Coronary artery (tissue), 2 donors: ENCODE measurements at regions not wholly inside any gene's neighbourhood (a gene's known extent, or its start where the extent isn't known, plus 50 kb on each side); places are given as distances from the start of the nearest gene placed in this dataset.
"Not testable (repeated sequence)": the region's sequence is repeated elsewhere in the genome, so short reads cannot be mapped to it uniquely, and the experiment has no call there.

Source experiments
- DNase-seq: peaks from one replicate; pipeline ENCODE4 v3.0.0-alpha.2; 2017; ENCODE audit warnings: low spot score
- H3K27ac ChIP-seq, 2 donors: fragments of 200-600 bp; sonication (generic); one replicate each; pipeline ENCODE4 v1.5.1; 2016 to 2019
- H3K4me3 ChIP-seq: fragments of 200-600 bp; sonication (generic); 2 replicates; pipeline ENCODE4 v1.5.1; 2016; ENCODE audit warnings: mild to moderate bottlenecking, moderate library complexity
- TF ChIP-seq, protein P1 (sequence below): fragments of 200-600 bp; sonication (generic); IDR thresholded peaks from one replicate; pipeline ENCODE4 v1.5.1; 2019; ENCODE audit warnings: antibody characterized with exemption

DNA sequence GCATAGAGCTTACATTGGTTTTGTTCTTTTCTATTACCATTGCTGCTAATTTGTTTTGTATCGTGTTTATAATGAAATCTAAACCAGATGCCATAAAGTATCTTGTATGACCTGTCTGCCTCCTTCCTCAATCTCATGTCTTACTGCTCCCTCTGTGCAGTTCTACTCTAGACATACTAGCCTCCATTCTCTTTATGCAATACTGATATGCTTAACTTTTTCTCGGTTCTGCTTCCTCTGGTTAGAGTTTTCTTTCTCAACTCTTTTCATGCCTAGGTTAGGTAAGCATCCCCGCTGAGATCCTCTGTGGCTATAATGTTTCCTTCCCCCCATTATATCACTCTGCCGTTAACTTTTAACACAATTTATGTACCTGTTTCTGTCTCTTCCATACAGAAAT, 852.3 kb downstream of the TRHDE start:
- DNase-seq = no peak
- Histone ChIP-seq H3K27ac (no peak overlapping the region), H3K4me3 (no peak overlapping the region)
- TF ChIP-seq, protein P1, sequence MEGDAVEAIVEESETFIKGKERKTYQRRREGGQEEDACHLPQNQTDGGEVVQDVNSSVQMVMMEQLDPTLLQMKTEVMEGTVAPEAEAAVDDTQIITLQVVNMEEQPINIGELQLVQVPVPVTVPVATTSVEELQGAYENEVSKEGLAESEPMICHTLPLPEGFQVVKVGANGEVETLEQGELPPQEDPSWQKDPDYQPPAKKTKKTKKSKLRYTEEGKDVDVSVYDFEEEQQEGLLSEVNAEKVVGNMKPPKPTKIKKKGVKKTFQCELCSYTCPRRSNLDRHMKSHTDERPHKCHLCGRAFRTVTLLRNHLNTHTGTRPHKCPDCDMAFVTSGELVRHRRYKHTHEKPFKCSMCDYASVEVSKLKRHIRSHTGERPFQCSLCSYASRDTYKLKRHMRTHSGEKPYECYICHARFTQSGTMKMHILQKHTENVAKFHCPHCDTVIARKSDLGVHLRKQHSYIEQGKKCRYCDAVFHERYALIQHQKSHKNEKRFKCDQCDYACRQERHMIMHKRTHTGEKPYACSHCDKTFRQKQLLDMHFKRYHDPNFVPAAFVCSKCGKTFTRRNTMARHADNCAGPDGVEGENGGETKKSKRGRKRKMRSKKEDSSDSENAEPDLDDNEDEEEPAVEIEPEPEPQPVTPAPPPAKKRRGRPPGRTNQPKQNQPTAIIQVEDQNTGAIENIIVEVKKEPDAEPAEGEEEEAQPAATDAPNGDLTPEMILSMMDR = no peak

DNA sequence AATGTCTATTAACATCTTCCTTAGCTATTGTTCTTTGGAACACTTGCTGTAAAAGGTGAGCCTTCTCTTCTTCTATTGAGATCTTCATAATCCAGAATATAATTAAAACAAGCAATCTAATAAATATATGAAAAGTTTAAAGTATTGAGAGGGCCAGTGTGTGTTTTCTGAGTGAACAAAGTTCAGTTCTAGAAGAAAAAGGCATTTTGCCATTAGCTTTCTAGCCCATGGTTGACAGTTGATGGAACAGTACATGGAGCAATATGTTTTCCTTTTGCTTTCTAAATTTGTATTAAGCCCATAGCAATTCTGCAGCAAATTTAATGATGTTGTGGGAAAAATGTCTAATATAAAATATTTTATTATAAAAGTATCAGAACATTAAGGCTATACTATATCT, 853.0 kb downstream of the TRHDE start:
- Histone ChIP-seq H3K27ac (no peak overlapping the region), H3K4me3 (no peak overlapping the region)
- no peak for DNase-seq
- TF ChIP-seq, protein P1 = no peak

DNA sequence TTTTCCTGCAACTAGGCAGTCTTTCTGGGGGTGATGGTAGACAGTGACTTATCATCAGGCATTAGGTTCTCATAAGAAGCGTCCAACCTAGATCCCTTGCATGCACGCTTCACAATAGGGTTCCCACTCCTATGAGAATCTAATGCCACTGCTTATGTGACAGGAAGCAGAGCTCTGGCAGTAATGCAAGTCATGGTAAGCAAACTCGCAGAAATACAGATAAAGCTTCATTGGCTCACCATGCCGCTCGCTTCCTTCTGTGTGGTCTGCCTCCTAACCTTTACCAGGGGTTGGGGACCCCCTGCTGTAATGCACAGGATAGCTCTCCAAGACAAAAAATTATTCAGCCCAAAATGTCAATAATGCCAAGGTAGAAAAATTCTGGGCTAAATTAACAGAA, 864.2 kb downstream of the TRHDE start:
- TF ChIP-seq, protein P1 = no peak
- Histone ChIP-seq H3K27ac (no peak overlapping the region), H3K4me3 (no peak overlapping the region)
- no peak for DNase-seq

DNA sequence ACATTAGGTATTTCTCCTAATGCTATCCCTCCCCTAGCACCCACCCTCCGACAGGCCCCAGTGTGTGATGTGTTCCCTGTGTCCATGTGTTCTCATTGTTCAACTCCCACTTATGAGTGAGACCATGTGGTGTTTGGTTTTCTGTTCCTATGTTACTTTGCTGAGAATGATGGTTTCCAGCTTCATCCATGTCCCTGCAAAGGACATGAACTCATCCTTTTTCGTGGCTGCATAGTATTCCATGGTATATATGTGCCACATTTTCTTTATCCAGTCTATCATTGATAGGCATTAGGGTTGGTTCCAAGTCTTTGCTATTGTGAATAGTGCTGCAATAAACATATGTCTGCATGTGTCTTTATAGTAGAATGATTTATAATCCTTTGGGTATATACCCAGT, 867.5 kb downstream of the TRHDE start:
- not testable (repeated sequence) for DNase-seq, H3K4me3 ChIP-seq, H3K27ac ChIP-seq

DNA sequence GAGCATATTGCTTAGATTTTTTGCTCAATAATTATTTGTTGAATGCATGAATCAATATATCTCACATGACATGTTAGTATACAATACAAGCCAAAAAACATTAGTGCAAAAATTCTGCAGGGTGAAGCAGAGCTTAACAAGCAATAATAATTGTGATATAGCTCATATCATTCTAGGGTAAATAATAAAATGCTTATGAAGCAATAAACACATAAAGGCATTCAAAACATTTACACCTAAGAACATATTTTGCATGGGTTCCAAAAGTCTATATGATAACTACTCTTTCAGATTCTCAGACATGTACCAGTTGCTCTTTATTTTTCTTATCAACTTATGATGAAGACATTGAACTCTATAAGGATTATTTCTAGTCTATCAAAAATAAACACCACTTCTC, 886.2 kb downstream of the TRHDE start:
- Histone ChIP-seq H3K27ac (no peak overlapping the region), H3K4me3 (no peak overlapping the region)
- TF ChIP-seq, protein P1 = no peak
- no peak for DNase-seq

DNA sequence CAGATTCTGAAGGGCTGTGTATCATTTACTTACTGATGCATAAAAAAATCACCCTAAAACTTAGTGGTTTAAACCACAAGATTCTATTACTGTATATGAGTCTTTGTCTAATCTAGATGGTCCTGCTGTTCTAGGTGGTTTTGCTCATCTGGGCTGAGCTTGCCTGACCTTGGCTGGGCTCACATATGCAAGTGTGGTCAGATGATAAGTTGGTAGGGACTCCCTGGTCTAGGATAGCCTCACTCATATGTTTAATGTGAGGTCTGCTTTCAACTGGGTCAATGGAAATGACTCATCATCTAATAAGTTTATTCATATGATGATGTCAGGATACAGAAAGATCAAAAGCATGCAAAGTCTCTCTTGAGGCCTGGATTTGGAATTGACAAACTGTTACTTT, 887.8 kb downstream of the TRHDE start:
- no peak overlapping the region for H3K27ac ChIP-seq
- TF ChIP-seq, protein P1 = no peak
- DNase-seq = no peak
- H3K4me3 ChIP-seq = no peak overlapping the region

DNA sequence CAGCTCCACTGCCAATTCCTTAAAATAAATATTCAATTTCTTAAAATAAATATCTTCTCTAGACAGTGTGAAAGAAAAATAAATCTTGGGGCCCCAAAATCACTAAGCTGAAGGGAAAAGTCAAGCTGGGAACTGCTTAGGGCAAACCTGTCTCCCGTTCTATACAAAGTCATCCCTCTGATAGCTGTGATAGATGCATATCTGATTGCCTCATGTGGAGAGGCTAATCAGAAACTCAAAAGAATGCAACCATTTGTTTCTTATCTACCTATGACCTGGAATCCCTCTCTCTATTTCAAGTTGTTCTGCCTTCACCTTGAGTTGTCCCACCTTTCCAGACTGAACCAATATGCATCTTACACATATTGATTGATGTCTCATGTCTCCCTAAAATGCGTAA, 889.8 kb downstream of the TRHDE start:
- DNase-seq = no peak
- TF ChIP-seq, protein P1 = no peak
- no peak overlapping the region for H3K4me3 ChIP-seq
- no peak overlapping the region for H3K27ac ChIP-seq

DNA sequence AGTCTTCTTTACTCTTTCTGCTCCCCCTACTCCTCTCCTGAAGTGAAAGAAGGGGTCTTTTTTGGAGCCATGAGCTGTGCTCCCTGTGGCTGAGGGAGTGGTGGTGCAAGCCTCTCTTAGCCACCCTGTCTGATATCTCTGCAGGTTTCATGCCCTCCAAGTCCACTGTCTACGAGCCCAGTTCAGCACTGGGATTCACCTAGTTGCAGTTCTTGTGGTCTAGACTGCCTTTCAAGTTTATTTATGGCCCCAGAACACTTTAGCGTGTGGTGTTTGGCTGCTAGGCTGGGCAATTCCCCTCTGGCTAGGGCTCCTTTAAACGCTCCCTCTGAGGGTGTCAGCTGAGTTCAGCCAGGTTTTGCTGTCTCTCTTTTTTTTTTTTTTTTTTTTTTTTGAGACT, 908.6 kb downstream of the TRHDE start:
- no peak for DNase-seq
- H3K4me3 ChIP-seq = no peak overlapping the region
- TF ChIP-seq, protein P1 = no peak
- H3K27ac ChIP-seq = no peak overlapping the region
